ENCODE measurements at regions not wholly inside any gene's neighbourhood (a gene's known extent, or its start where the extent isn't known, plus 50 kb on each side); places are given as distances from the start of the nearest gene placed in this dataset.

DNA sequence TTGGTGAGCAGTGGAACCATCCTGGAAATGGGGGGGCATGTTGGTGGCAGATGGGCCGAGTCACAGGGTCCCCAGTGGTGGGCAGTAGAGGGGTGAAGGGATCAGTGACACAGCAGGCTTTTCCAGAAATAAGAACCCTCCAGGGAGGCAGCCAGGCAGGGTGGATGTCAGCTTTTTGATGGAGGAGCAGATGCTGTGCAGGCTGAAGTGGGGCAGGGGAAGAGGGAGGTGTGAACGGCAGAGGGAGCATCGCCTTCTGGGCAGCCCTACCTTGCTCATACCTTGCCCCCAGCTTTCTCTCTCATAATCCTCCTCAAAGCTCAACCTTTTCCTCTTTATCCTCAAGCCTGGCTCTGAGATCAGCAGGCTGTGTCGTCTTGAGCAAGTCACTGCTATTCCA lies 131.8 kb upstream of the IPO9 start:
- TF ChIP-seq CTCF (IDR thresholded peaks at IDR 0.05) (no peak), EZH2 (IDR thresholded peaks at IDR 0.05; ENCODE audit: borderline replicate concordance, insufficient read depth, low read depth, low read length, poor library complexity, severe bottlenecking) (no peak)

Data from B cell (primary cell).